SU-DHL-6 (cell line): ENCODE measurements at regions not wholly inside any gene's neighbourhood (a gene's known extent, or its start where the extent isn't known, plus 50 kb on each side); places are given as distances from the start of the nearest gene placed in this dataset.

Source experiments
- H2AFZ ChIP-seq: fragments of 200-600 bp; sonication (generic); 2 replicates; pipeline ENCODE4 v1.6.1; 2014; ENCODE audit warnings: low read depth, mild to moderate bottlenecking, moderate library complexity, mixed read lengths, antibody characterized with exemption, low read length; ENCODE audit not compliant: severe bottlenecking
- H3F3A ChIP-seq: fragments of 200-600 bp; shearing (Covaris generic); 2 replicates; pipeline ENCODE4 v1.6.0; 2016; ENCODE audit warnings: antibody characterized with exemption, mild to moderate bottlenecking; ENCODE audit not compliant: insufficient read depth
- H3K27ac ChIP-seq: fragments of 200-600 bp; sonication (generic); 2 replicates; pipeline ENCODE4 v1.5.1; 2016; ENCODE audit warnings: low read depth, mild to moderate bottlenecking, low read length, moderate library complexity, mixed read lengths
- H3K27me3 ChIP-seq: fragments of 200-600 bp; sonication (generic), shearing (Covaris generic); 2 replicates; pipeline ENCODE4 v1.6.0; 2014; ENCODE audit warnings: mild to moderate bottlenecking, low read length
- H3K36me3 ChIP-seq: fragments of 200-600 bp; sonication (generic); 2 replicates; pipeline ENCODE4 v1.6.1; 2014; ENCODE audit warnings: mild to moderate bottlenecking, low read length, mixed read lengths
- H3K4me2 ChIP-seq: fragments of 300-600, 200-600 bp; shearing (Covaris generic), sonication (generic); 2 replicates; pipeline ENCODE4 v1.6.0; 2014; ENCODE audit warnings: low read length, low read depth, mild to moderate bottlenecking; ENCODE audit not compliant: poor library complexity, severe bottlenecking
- H3K4me3 ChIP-seq: fragments of 200-600 bp; sonication (generic); 2 replicates; pipeline ENCODE4 v1.5.1; 2014; ENCODE audit warnings: antibody characterized with exemption, low read length, mild to moderate bottlenecking, mixed read lengths; ENCODE audit not compliant: insufficient read depth, poor library complexity, severe bottlenecking
- H3K79me2 ChIP-seq: fragments of 200-600 bp; sonication (generic); 2 replicates; pipeline ENCODE4 v1.6.1; 2014; ENCODE audit warnings: mild to moderate bottlenecking, low read length, moderate library complexity; ENCODE audit not compliant: insufficient read depth
- H3K9ac ChIP-seq: fragments of 200-600 bp; sonication (generic); 2 replicates; pipeline ENCODE4 v1.7.0; 2014; ENCODE audit warnings: mild to moderate bottlenecking, low read length
- H3K9me2 ChIP-seq: fragments of 200-600 bp; sonication (generic); replicated peaks from 2 replicates; pipeline ENCODE4 v1.6.1; 2014; ENCODE audit warnings: low read length; ENCODE audit not compliant: insufficient read depth
- H3K9me3 ChIP-seq: fragments of 200-600 bp; sonication (generic); 2 replicates; pipeline ENCODE4 v1.6.1; 2014; ENCODE audit warnings: low read length, mixed read lengths; ENCODE audit not compliant: insufficient read depth
- H4K20me1 ChIP-seq: fragments of 200-600 bp; sonication (generic); 2 replicates; pipeline ENCODE4 v1.6.1; 2014; ENCODE audit warnings: low read depth, mild to moderate bottlenecking, antibody characterized with exemption, low read length, moderate library complexity, mixed read lengths
- CTCF ChIP-seq: fragments of 200-600 bp; sonication (generic); IDR thresholded peaks from one replicate; pipeline ENCODE4 v1.5.1; 2017; ENCODE audit warnings: antibody characterized with exemption, mild to moderate bottlenecking, low read length, moderate library complexity; ENCODE audit not compliant: insufficient read depth, poor library complexity, severe bottlenecking
- EZH2phosphoT487 ChIP-seq: fragments of 200-600 bp; sonication (generic), shearing (Covaris generic); conservative IDR thresholded peaks from 2 replicates; pipeline ENCODE4 v1.6.1; 2018; ENCODE audit warnings: mild to moderate bottlenecking, antibody characterized with exemption, low read length, moderate library complexity, mixed read lengths

GRCh38 chr10:78923647-78924318 is 145.0 kb upstream of the ZMIZ1 start:
- Histone ChIP-seq H3K9me2 (no peaks in the 10 kb centered on the region), H3K79me2 (no peaks in the 10 kb centered on the region), H3K9me3 (no peaks in the 10 kb centered on the region), H2AFZ (no peak overlapping the region), H4K20me1 (no peaks in the 10 kb centered on the region), H3K27me3 (no peaks in the 10 kb centered on the region), H3K27ac (no peak overlapping the region), H3K36me3 (no peaks in the 10 kb centered on the region), H3F3A (no peaks in the 10 kb centered on the region), H3K4me2 (no peak overlapping the region), H3K9ac (no peak overlapping the region), H3K4me3 (no peak overlapping the region)
- TF ChIP-seq EZH2phosphoT487 (no peak), CTCF (no peak)

- no peaks in the 10 kb centered on the region for H3K27me3 ChIP-seq
- H3K9me2 ChIP-seq: no peaks in the 10 kb centered on the region
- no peak overlapping the region for H3K4me2 ChIP-seq
- no peaks in the 10 kb centered on the region for H3F3A ChIP-seq
- H3K27ac ChIP-seq: no peak overlapping the region
- H3K9me3 ChIP-seq: no peaks in the 10 kb centered on the region
- H3K36me3 ChIP-seq: no peaks in the 10 kb centered on the region
- no peaks in the 10 kb centered on the region for H4K20me1 ChIP-seq
- H3K9ac ChIP-seq: no peak overlapping the region
- no peak overlapping the region for H2AFZ ChIP-seq
- no peak overlapping the region for H3K4me3 ChIP-seq
- no peak for TF ChIP-seq EZH2phosphoT487
- no peak for TF ChIP-seq CTCF
- no peaks in the 10 kb centered on the region for H3K79me2 ChIP-seq
Observed at GRCh38 chr10:78924319-78925003, 144.3 kb upstream of the ZMIZ1 start.

DNA sequence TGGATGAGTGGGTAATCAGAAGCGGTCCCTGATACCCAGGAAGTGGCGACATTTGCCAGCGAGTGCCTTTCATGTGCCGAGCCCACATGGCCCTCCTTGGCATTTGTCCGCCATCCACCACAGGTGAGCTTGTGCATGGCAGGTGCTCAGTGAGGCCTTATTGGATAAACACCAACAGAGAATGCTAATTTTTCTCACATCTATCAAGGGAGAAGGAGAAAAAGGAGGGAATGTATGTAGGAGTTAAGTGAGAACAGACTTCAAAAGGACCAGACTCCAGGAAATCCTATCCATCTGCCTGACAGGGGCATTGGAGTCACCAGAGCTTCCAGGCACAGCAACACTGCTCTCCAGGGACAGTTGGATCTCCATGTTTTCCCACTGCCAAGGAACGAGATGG is 143.5 kb upstream of the ZMIZ1 start:
- no peak overlapping the region for H2AFZ ChIP-seq
- H3K4me2 ChIP-seq: no peak overlapping the region

More for the DNA sequence above, 143.5 kb upstream of the ZMIZ1 start:
- Histone ChIP-seq H3K9me2 (no peaks in the 10 kb centered on the region), H4K20me1 (no peaks in the 10 kb centered on the region), H3K79me2 (no peaks in the 10 kb centered on the region), H3K4me3 (no peak overlapping the region), H3K9ac (no peak overlapping the region), H3F3A (no peaks in the 10 kb centered on the region), H3K27me3 (no peaks in the 10 kb centered on the region), H3K9me3 (no peaks in the 10 kb centered on the region), H3K36me3 (no peaks in the 10 kb centered on the region), H3K27ac (no peak overlapping the region)
- TF ChIP-seq CTCF (no peak), EZH2phosphoT487 (no peak)
